ENCODE measurements at regions not wholly inside any gene's neighbourhood (a gene's known extent, or its start where the extent isn't known, plus 50 kb on each side); places are given as distances from the start of the nearest gene placed in this dataset.
A peak's percentile ranks its signal among the peaks of the same experiment; 100 is the strongest.

GRCh38 chr9:108478431-108479332 lies 377.1 kb downstream of the ACTL7B start (continued):
- TF ChIP-seq YY2 (tag by site-specific recombination; IDR thresholded peaks at IDR 0.05) (no peak), KLF9 (tag by site-specific recombination; IDR thresholded peaks at IDR 0.05; ENCODE audit: low read depth) (no peak), ZNF792 (tag by site-specific recombination; IDR thresholded peaks at IDR 0.05) (no peak), ZSCAN30 (tag by site-specific recombination; IDR thresholded peaks at IDR 0.05) (no peak), ZNF175 (tag by site-specific recombination; IDR thresholded peaks at IDR 0.05) (no peak), PRDM1 (tag by site-specific recombination; IDR thresholded peaks at IDR 0.05) (no peak), SETDB1 (IDR thresholded peaks at IDR 0.05; ENCODE audit: insufficient read length, low read length) (no peak), ZNF157 (tag by site-specific recombination; IDR thresholded peaks at IDR 0.05) (no peak), ZNF362 (tag by site-specific recombination; IDR thresholded peaks at IDR 0.05) (0 out of 2 replicates have a peak, but pooled peaks have one; percentile 25), ZNF138 (tag by site-specific recombination; IDR thresholded peaks at IDR 0.05; ENCODE audit: borderline replicate concordance) (no peak), TRIM28 (IDR thresholded peaks at IDR 0.05; ENCODE audit: borderline replicate concordance, low read length) (no peak), ZNF596 (tag by site-specific recombination; IDR thresholded peaks at IDR 0.05) (no peak), REPIN1 (tag by site-specific recombination; IDR thresholded peaks at IDR 0.05; ENCODE audit: low read depth) (no peak), ZNF747 (tag by site-specific recombination; IDR thresholded peaks at IDR 0.05) (no peak), ZNF626 (tag by site-specific recombination; IDR thresholded peaks at IDR 0.05) (no peak), ZNF529 (tag by site-specific recombination; IDR thresholded peaks at IDR 0.05; ENCODE audit: insufficient replicate concordance) (no peak), ZNF830 (tag by site-specific recombination; IDR thresholded peaks at IDR 0.05; ENCODE audit: low read depth) (no peak), ZNF239 (tag by site-specific recombination; IDR thresholded peaks at IDR 0.05) (no peak), ZNF560 (tag by site-specific recombination; IDR thresholded peaks at IDR 0.05; ENCODE audit: borderline replicate concordance) (no peak), FEZF1 (tag by site-specific recombination; IDR thresholded peaks at IDR 0.05) (no peak), ZNF248 (tag by site-specific recombination; IDR thresholded peaks at IDR 0.05) (no peak), ZFP69B (tag by site-specific recombination; IDR thresholded peaks at IDR 0.05) (no peak), ZNF785 (tag by site-specific recombination; IDR thresholded peaks at IDR 0.05) (no peak), ZNF311 (tag by site-specific recombination; IDR thresholded peaks at IDR 0.05; ENCODE audit: borderline replicate concordance) (no peak), ZNF645 (tag by site-specific recombination; IDR thresholded peaks at IDR 0.05) (no peak), YY1 (tag by site-specific recombination; IDR thresholded peaks at IDR 0.05) (no peak), SCRT1 (tag by site-specific recombination; IDR thresholded peaks at IDR 0.05; ENCODE audit: borderline replicate concordance) (no peak), ZEB2 (tag by site-specific recombination; IDR thresholded peaks at IDR 0.05) (peak; percentile 38)
